Activated naive CD4-positive, alpha-beta T cell treated with anti-CD3 and anti-CD28 coated beads, Interleukin-2, amount 10 ng/mL, durations not matched to agents 7 days and 5 days (primary cell): ENCODE measurements at regions not wholly inside any gene's neighbourhood (a gene's known extent, or its start where the extent isn't known, plus 50 kb on each side); places are given as distances from the start of the nearest gene placed in this dataset.

Source experiments
- CTCF ChIA-PET: fragments of 350-600 bp; sonication (Branson Sonifier 250); formaldehyde crosslinking; loops from one replicate; lab custom pipeline; 2021; ENCODE audit warnings: antibody characterized with exemption; lab: Charles Lee
- DNase-seq: peaks from one replicate; pipeline ENCODE4 v3.0.0-alpha.2; 2020
- H3K27ac Mint-ChIP-seq: one replicate; pipeline ENCODE4 v1.8.0; 2021; ENCODE audit warnings: mild to moderate bottlenecking, moderate library complexity, mixed read lengths
- H3K27me3 Mint-ChIP-seq: one replicate; pipeline ENCODE4 v1.8.0; 2021; ENCODE audit warnings: mild to moderate bottlenecking, mixed read lengths
- H3K36me3 Mint-ChIP-seq: one replicate; pipeline ENCODE4 v1.8.0; 2021; ENCODE audit warnings: mixed read lengths
- H3K4me1 Mint-ChIP-seq: one replicate; pipeline ENCODE4 v1.8.0; 2021; ENCODE audit warnings: mixed read lengths
- H3K4me3 Mint-ChIP-seq: one replicate; pipeline ENCODE4 v1.8.0; 2021; ENCODE audit warnings: mild to moderate bottlenecking, moderate library complexity, mixed read lengths
- H3K9me3 Mint-ChIP-seq: one replicate; pipeline ENCODE4 v1.8.0; 2021; ENCODE audit warnings: mixed read lengths

GRCh38 chr5:52204310-52204709 is 583.4 kb upstream of the ITGA1 start:
- Mint-ChIP-seq H3K4me1 (no peaks in the 10 kb centered on the region), H3K9me3 (peaks cover 3% of the 10 kb centered on the region), H3K4me3 (no peak overlapping the region), H3K27me3 (no peaks in the 10 kb centered on the region), H3K27ac (no peak overlapping the region), H3K36me3 (no peaks in the 10 kb centered on the region)
- DNase-seq: no peak
- CTCF ChIA-PET: no interaction called here
